Tibial nerve (tissue), 4 donors: ENCODE measurements at regions not wholly inside any gene's neighbourhood (a gene's known extent, or its start where the extent isn't known, plus 50 kb on each side); places are given as distances from the start of the nearest gene placed in this dataset.

Source experiments
- DNase-seq, 2 donors: peaks; one replicate each; pipeline ENCODE4 v3.0.0-alpha.2; 2019; ENCODE audit warnings: low spot score in 2 of 2
- H3K27ac ChIP-seq, 4 donors: fragments of 200-600 bp; sonication (generic) in 3 of 4; one replicate each; pipeline ENCODE4 v1.5.1; 2017 to 2019; ENCODE audit warnings: mild to moderate bottlenecking in 1 of 4
- H3K27me3 ChIP-seq, 2 donors: fragments of 200-600 bp; sonication (generic) in 1 of 2; one replicate each; pipeline versions ENCODE4 v1.5.1 to v1.6.0; 2017 to 2019
- H3K36me3 ChIP-seq, 3 donors: fragments of 200-600 bp; sonication (generic); one replicate each; pipeline ENCODE4 v1.5.1; 2018 to 2019
- H3K4me1 ChIP-seq, 4 donors: fragments of 200-600 bp; sonication (generic) in 3 of 4; one replicate each; pipeline ENCODE4 v1.5.1; 2017 to 2019
- H3K4me3 ChIP-seq, 4 donors: fragments of 200-600 bp; sonication (generic) in 3 of 4; one replicate each; pipeline ENCODE4 v1.5.1; 2017 to 2019; ENCODE audit warnings: mild to moderate bottlenecking in 1 of 4, moderate library complexity in 1 of 4
- H3K9me3 ChIP-seq, 4 donors: fragments of 200-600 bp; sonication (generic) in 3 of 4; one replicate each; pipeline ENCODE4 v1.5.1; 2017 to 2019
- CTCF ChIP-seq, 5 experiments: fragments of 200-600 bp in 3 of 5; fragments of 450-650 bp in 2 of 5; sonication (generic) in 3 of 5; IDR thresholded peaks; one replicate each; pipeline ENCODE4 v1.5.1; 2016 to 2019; ENCODE audit warnings: antibody characterized with exemption in 5 of 5, mild to moderate bottlenecking in 3 of 5, moderate library complexity in 2 of 5
- EP300 ChIP-seq, 2 donors: sonication (generic); formaldehyde crosslinking; IDR thresholded peaks; one replicate each; pipeline ENCODE4 v1.6.1; 2017; ENCODE audit warnings: antibody characterized with exemption in 2 of 2, mild to moderate bottlenecking in 1 of 2
- POLR2A ChIP-seq, 2 donors: fragments of 450-650 bp; IDR thresholded peaks; one replicate each; pipeline ENCODE4 v1.6.1; 2017; ENCODE audit warnings: antibody characterized with exemption in 2 of 2, mild to moderate bottlenecking in 2 of 2, moderate library complexity in 2 of 2
- WGBS, 2 donors: methylation state at CpG; one replicate each; pipeline ENCODE4 v1.1.5; 2018; 5-methylcytosine and 5-hydroxymethylcytosine counted together

- Histone ChIP-seq H3K4me1 (no peaks in the 10 kb centered on the region), H3K27ac (no peak overlapping the region), H3K27me3 (no peaks in the 10 kb centered on the region), H3K36me3 (no peaks in the 10 kb centered on the region), H3K4me3 (no peak overlapping the region), H3K9me3 (no peaks in the 10 kb centered on the region)
- 84 to 85% methylated on average over 15 to 18 of the region's 18 CpGs for WGBS, 2 donors
- no peak for TF ChIP-seq EP300 (IDR thresholded peaks at IDR 0.05)
- TF ChIP-seq CTCF (IDR thresholded peaks at IDR 0.05) = no peak
- no peak for TF ChIP-seq POLR2A (IDR thresholded peaks at IDR 0.05)
- DNase-seq = no peak
Measured at GRCh38 chr2:2715036-2715818, 384.2 kb upstream of the MYT1L start.

DNA sequence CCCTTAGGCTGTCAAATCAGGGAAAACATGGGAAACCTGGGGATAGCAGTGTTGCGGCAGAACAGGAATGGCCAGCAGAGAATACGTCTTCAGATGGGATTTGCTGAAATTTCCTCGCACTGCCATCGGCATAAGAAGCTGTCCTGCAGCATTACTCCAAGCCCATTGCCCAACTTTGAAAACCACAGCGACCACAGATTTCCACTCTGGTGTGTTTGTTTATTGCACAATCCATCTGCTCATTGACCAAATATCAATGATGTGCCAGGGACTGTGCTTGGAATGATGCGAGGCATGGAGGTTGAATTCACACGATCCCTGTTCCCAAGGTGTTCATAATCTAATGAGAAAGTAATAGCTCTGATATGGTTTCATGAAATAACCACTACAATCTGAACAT is 383.3 kb upstream of the MYT1L start:
- no peak for TF ChIP-seq POLR2A (IDR thresholded peaks at IDR 0.05)
- no peak for TF ChIP-seq EP300 (IDR thresholded peaks at IDR 0.05)
- TF ChIP-seq CTCF (IDR thresholded peaks at IDR 0.05) = no peak
- no peak for DNase-seq
- no peaks in the 10 kb centered on the region for H3K36me3 ChIP-seq
- H3K9me3 ChIP-seq = no peaks in the 10 kb centered on the region
- no peak overlapping the region for H3K27ac ChIP-seq
- no peaks in the 10 kb centered on the region for H3K4me1 ChIP-seq
- WGBS, 2 donors = 77 to 86% methylated on average over 7 of the region's 7 CpGs
- no peak overlapping the region for H3K4me3 ChIP-seq
- no peaks in the 10 kb centered on the region for H3K27me3 ChIP-seq

DNA sequence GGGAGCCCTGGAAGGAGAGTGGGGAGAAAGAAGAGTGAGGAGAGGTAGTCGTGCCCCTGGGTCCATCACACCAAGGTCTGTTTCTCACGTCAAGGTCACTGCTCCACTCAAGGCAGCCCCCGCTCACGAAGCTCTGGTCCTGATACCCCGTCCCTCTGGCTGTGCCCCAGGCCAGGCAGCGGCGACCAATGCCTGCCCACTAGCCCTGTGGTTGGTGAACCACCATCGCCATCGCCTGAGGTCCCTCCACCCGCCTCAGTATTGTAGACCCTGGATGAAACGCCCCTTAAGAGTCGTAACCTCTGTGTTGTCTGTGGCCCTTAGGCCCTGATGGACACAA is 378.3 kb upstream of the MYT1L start:
- no peak for DNase-seq
- H3K4me3 ChIP-seq = no peak overlapping the region
- no peak overlapping the region for H3K27ac ChIP-seq
- no peaks in the 10 kb centered on the region for H3K36me3 ChIP-seq
- H3K27me3 ChIP-seq = no peaks in the 10 kb centered on the region
- TF ChIP-seq POLR2A (IDR thresholded peaks at IDR 0.05) = no peak
- no peak for TF ChIP-seq EP300 (IDR thresholded peaks at IDR 0.05)
- no peak for TF ChIP-seq CTCF (IDR thresholded peaks at IDR 0.05)
- H3K4me1 ChIP-seq = no peaks in the 10 kb centered on the region
- WGBS, 2 donors = 79 to 88% methylated on average over 12 of the region's 12 CpGs
- no peaks in the 10 kb centered on the region for H3K9me3 ChIP-seq

- TF ChIP-seq POLR2A (IDR thresholded peaks at IDR 0.05) (no peak), EP300 (IDR thresholded peaks at IDR 0.05) (no peak), CTCF (IDR thresholded peaks at IDR 0.05) (no peak)
- H3K4me3 ChIP-seq = no peak overlapping the region
- no peaks in the 10 kb centered on the region for H3K4me1 ChIP-seq
- no peaks in the 10 kb centered on the region for H3K27me3 ChIP-seq
- no peak overlapping the region for H3K27ac ChIP-seq
- H3K36me3 ChIP-seq = no peaks in the 10 kb centered on the region
- DNase-seq = no peak
- H3K9me3 ChIP-seq = no peaks in the 10 kb centered on the region
- whole genome bisulfite sequencing, 2 donors = 77 to 78% methylated on average over 35 to 37 of the region's 37 CpGs
Measured at GRCh38 chr2:2708575-2709430, 377.7 kb upstream of the MYT1L start.
